ENCODE measurements at regions not wholly inside any gene's neighbourhood (a gene's known extent, or its start where the extent isn't known, plus 50 kb on each side); places are given as distances from the start of the nearest gene placed in this dataset.

DNA sequence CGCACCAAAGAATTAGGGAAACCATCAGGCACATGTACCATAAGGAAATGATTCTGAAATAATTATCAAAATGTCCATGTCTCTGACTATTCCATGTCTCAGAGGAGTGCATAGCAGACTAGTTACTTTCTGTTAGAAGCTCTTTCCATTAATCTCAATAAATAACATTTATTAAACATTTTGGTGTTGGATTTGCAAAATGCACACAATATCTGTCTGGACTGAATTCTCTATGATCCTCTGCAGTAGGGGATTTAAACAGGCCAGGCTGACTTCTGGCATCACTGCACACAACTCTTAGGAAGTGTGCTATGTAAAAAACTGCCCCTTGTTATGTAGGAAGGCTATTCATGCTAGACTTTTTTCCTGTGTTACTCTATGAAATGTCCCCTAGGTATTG is 283.3 kb upstream of the CDH5 start:
- H3K27ac ChIP-seq (replicated peaks), result no peak overlapping the region
- TF ChIP-seq, protein P1, sequence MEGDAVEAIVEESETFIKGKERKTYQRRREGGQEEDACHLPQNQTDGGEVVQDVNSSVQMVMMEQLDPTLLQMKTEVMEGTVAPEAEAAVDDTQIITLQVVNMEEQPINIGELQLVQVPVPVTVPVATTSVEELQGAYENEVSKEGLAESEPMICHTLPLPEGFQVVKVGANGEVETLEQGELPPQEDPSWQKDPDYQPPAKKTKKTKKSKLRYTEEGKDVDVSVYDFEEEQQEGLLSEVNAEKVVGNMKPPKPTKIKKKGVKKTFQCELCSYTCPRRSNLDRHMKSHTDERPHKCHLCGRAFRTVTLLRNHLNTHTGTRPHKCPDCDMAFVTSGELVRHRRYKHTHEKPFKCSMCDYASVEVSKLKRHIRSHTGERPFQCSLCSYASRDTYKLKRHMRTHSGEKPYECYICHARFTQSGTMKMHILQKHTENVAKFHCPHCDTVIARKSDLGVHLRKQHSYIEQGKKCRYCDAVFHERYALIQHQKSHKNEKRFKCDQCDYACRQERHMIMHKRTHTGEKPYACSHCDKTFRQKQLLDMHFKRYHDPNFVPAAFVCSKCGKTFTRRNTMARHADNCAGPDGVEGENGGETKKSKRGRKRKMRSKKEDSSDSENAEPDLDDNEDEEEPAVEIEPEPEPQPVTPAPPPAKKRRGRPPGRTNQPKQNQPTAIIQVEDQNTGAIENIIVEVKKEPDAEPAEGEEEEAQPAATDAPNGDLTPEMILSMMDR (IDR thresholded peaks at IDR 0.05; ENCODE audit: insufficient read depth, low read length), result no peak
- no peak for TF ChIP-seq SPI1 (IDR thresholded peaks at IDR 0.05; ENCODE audit: borderline replicate concordance, low read depth)
- no peak for TF ChIP-seq GABPA (IDR thresholded peaks at IDR 0.05; ENCODE audit: low read depth)
- no peak for TF ChIP-seq POLR2AphosphoS5 (IDR thresholded peaks at IDR 0.05; ENCODE audit: low read depth)
- TF ChIP-seq, protein P2, sequence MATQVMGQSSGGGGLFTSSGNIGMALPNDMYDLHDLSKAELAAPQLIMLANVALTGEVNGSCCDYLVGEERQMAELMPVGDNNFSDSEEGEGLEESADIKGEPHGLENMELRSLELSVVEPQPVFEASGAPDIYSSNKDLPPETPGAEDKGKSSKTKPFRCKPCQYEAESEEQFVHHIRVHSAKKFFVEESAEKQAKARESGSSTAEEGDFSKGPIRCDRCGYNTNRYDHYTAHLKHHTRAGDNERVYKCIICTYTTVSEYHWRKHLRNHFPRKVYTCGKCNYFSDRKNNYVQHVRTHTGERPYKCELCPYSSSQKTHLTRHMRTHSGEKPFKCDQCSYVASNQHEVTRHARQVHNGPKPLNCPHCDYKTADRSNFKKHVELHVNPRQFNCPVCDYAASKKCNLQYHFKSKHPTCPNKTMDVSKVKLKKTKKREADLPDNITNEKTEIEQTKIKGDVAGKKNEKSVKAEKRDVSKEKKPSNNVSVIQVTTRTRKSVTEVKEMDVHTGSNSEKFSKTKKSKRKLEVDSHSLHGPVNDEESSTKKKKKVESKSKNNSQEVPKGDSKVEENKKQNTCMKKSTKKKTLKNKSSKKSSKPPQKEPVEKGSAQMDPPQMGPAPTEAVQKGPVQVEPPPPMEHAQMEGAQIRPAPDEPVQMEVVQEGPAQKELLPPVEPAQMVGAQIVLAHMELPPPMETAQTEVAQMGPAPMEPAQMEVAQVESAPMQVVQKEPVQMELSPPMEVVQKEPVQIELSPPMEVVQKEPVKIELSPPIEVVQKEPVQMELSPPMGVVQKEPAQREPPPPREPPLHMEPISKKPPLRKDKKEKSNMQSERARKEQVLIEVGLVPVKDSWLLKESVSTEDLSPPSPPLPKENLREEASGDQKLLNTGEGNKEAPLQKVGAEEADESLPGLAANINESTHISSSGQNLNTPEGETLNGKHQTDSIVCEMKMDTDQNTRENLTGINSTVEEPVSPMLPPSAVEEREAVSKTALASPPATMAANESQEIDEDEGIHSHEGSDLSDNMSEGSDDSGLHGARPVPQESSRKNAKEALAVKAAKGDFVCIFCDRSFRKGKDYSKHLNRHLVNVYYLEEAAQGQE (IDR thresholded peaks at IDR 0.05; ENCODE audit: insufficient replicate concordance, low read depth), result no peak
- no peaks in the 10 kb centered on the region for H3K27me3 ChIP-seq (ENCODE audit: insufficient read depth, poor library complexity, severe bottlenecking)
- no peak overlapping the region for H3K4me3 ChIP-seq (replicated peaks; ENCODE audit: insufficient read depth, low read length)
- no peak for DNase-seq (ENCODE audit: low read depth in 1 of 2, low spot score in 1 of 2)

DNA sequence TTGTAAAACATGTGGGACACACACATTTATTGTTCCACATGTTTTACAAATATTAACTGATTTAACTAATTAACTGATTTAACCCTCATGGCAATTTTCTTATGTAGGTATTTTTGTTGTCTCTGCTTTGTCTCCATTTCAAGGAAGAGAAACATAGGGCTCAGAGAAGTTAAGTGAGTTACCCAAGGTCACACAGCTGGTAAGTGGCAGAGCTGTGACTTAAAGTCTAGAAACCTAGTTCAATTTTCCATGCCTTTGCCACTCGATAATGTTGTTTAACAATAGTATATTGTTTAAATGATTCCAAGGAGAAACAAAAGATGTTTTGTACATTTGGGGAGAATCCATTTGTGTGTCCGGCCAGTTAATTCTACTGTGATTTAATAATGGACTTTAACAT is 284.1 kb upstream of the CDH5 start:
- no peak overlapping the region for H3K27ac ChIP-seq (replicated peaks)
- TF ChIP-seq GABPA (IDR thresholded peaks at IDR 0.05; ENCODE audit: low read depth) (no peak), SPI1 (IDR thresholded peaks at IDR 0.05; ENCODE audit: borderline replicate concordance, low read depth) (no peak), POLR2AphosphoS5 (IDR thresholded peaks at IDR 0.05; ENCODE audit: low read depth) (no peak)
- TF ChIP-seq, protein P2 (IDR thresholded peaks at IDR 0.05; ENCODE audit: insufficient replicate concordance, low read depth), result no peak
- TF ChIP-seq, protein P1 (IDR thresholded peaks at IDR 0.05; ENCODE audit: insufficient read depth, low read length), result no peak

DNA sequence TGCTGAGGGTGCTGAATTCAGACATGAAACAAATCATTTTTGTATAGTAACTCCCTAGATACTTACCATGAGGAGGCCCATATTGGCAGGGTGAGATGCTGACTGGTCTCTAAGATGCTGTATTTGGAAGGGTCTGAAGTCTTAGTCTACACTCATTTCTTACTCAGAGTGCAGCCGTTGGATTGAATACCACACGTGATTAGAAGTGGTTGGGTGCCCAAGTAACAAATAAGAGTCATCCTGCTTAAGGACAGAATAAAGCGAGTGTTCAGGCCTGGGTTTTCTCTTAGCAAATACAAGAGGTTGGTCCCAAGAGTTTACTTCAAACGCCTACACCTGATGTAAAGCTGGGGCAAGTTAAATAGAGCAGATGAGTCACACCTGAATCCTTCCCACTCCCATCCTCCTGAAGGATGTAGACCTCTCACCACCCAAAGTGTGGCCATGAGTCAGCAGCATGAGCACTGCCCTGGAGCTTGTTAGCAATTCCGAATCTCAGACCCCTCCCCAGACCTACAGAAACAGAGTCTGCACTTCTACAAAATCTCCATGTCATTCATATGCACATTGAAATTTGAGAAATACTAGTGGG is 284.6 kb upstream of the CDH5 start:
- H3K4me3 ChIP-seq (replicated peaks; ENCODE audit: insufficient read depth, low read length), result no peak overlapping the region
- H3K27ac ChIP-seq (replicated peaks), result no peak overlapping the region
- TF ChIP-seq POLR2AphosphoS5 (IDR thresholded peaks at IDR 0.05; ENCODE audit: low read depth) (no peak), SPI1 (IDR thresholded peaks at IDR 0.05; ENCODE audit: borderline replicate concordance, low read depth) (no peak), GABPA (IDR thresholded peaks at IDR 0.05; ENCODE audit: low read depth) (no peak)
- TF ChIP-seq, protein P1 (IDR thresholded peaks at IDR 0.05; ENCODE audit: insufficient read depth, low read length), result no peak
- TF ChIP-seq, protein P2 (IDR thresholded peaks at IDR 0.05; ENCODE audit: insufficient replicate concordance, low read depth), result no peak
- no peak for DNase-seq (ENCODE audit: low read depth in 1 of 2, low spot score in 1 of 2)
- H3K27me3 ChIP-seq (ENCODE audit: insufficient read depth, poor library complexity, severe bottlenecking), result no peaks in the 10 kb centered on the region

More for the DNA sequence above, 284.1 kb upstream of the CDH5 start:
- H3K4me3 ChIP-seq (replicated peaks; ENCODE audit: insufficient read depth, low read length), result no peak overlapping the region
- DNase-seq (ENCODE audit: low read depth in 1 of 2, low spot score in 1 of 2), result no peak
- H3K27me3 ChIP-seq (ENCODE audit: insufficient read depth, poor library complexity, severe bottlenecking), result no peaks in the 10 kb centered on the region
